ENCODE measurements at regions not wholly inside any gene's neighbourhood (a gene's known extent, or its start where the extent isn't known, plus 50 kb on each side); places are given as distances from the start of the nearest gene placed in this dataset.

DNA sequence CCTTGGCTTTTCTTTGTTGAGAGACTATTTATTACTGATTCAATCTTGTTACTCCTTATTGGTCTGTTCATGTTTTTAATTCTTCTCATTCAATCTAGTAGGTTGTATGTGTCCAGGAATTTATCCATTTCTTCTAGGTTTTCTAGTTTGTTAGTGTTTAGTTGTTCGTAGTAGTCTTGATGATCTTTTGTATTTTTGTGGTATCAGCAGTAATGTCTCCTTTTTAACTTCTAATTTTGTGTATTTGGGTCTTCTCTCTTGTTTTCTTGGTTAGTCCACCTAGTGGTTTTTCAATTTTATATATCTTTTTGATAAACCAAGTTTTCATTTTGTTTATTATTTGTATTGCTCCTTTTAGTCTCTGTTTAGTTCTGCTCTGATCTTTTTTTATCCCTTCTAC lies 546.9 kb upstream of the TPK1 start:
- TF ChIP-seq TAF1 (IDR thresholded peaks at IDR 0.05; ENCODE audit: borderline replicate concordance, low read depth, low read length) = no peak
- TF ChIP-seq POLR2A (IDR thresholded peaks at IDR 0.05; ENCODE audit: low read depth, low read length) = no peak
